Activated B cell treated with CpG ODN at 0.5 μM for 24 hours (primary cell): ENCODE measurements at regions not wholly inside any gene's neighbourhood (a gene's known extent, or its start where the extent isn't known, plus 50 kb on each side); places are given as distances from the start of the nearest gene placed in this dataset.

ENCODE experiments used
- ATAC-seq: fragments of 200-7000 bp; cut with Tn5 transposase; one replicate; pipeline ENCODE4 v1.10.0; 2021; ENCODE audit warnings: low read depth, mild to moderate bottlenecking, moderate library complexity
- CTCF ChIA-PET: fragments of 350-600 bp; sonication (Branson Sonifier 250); formaldehyde crosslinking; loops from one replicate; lab custom pipeline; 2021; ENCODE audit warnings: antibody characterized with exemption; lab: Charles Lee
- POLR2A ChIA-PET: fragments of 350-600 bp; sonication (Branson Sonifier 250); formaldehyde crosslinking; loops from one replicate; lab custom pipeline; 2021; ENCODE audit warnings: antibody characterized with exemption; lab: Charles Lee
- DNase-seq: peaks from one replicate; pipeline ENCODE4 v3.0.0; 2022
- H3K27ac Mint-ChIP-seq: one replicate; pipeline ENCODE4 v1.8.0; 2020; ENCODE audit warnings: mixed read lengths
- H3K27me3 Mint-ChIP-seq: one replicate; pipeline ENCODE4 v1.8.0; 2021; ENCODE audit warnings: mixed read lengths
- H3K36me3 Mint-ChIP-seq: one replicate; pipeline ENCODE4 v1.8.0; 2021; ENCODE audit warnings: low read depth, mixed read lengths
- H3K4me1 Mint-ChIP-seq: one replicate; pipeline ENCODE4 v1.8.0; 2021; ENCODE audit warnings: mixed read lengths
- H3K4me3 Mint-ChIP-seq: one replicate; pipeline ENCODE4 v1.8.0; 2020; ENCODE audit warnings: mild to moderate bottlenecking, mixed read lengths
- H3K9me3 Mint-ChIP-seq: one replicate; pipeline ENCODE4 v1.8.0; 2020; ENCODE audit warnings: mixed read lengths
- intact Hi-C: fragments of 100-400 bp; cut with micrococcal nuclease; formaldehyde crosslinking; loops from one replicate; pipeline ENCODE4 v1.15.1; 2024
- TF ChIP-seq, protein P1 (sequence below): fragments of 200-600 bp; IDR thresholded peaks from one replicate; pipeline ENCODE4 v1.8.0; 2022; ENCODE audit warnings: antibody characterized with exemption, mild to moderate bottlenecking

DNA sequence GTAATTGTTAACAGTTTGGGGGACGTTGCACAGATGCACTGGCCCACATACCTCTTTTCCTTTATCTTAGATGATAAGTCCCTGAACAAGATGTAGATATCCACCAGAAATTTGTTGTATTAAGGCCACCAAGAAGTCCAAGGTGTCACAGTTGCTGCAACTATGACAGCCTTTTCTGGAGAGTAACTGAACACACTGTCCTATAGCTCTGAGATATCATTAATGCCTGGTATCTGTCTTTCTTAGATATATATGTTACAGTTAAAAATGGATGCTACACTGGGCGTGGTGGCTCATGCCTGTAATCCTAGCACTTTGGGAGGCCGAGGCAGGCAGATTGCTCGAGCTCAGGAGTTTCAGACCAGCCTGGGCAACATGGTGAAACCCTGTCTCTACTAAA, 77.8 kb upstream of the PRDX4 start:
- ChIA-PET POLR2A (no interaction called here), CTCF (no interaction called here)
- no peak for ATAC-seq
- H3K36me3 Mint-ChIP-seq = no peaks in the 10 kb centered on the region
- intact Hi-C loops = no loop called here
- TF ChIP-seq, protein P1, sequence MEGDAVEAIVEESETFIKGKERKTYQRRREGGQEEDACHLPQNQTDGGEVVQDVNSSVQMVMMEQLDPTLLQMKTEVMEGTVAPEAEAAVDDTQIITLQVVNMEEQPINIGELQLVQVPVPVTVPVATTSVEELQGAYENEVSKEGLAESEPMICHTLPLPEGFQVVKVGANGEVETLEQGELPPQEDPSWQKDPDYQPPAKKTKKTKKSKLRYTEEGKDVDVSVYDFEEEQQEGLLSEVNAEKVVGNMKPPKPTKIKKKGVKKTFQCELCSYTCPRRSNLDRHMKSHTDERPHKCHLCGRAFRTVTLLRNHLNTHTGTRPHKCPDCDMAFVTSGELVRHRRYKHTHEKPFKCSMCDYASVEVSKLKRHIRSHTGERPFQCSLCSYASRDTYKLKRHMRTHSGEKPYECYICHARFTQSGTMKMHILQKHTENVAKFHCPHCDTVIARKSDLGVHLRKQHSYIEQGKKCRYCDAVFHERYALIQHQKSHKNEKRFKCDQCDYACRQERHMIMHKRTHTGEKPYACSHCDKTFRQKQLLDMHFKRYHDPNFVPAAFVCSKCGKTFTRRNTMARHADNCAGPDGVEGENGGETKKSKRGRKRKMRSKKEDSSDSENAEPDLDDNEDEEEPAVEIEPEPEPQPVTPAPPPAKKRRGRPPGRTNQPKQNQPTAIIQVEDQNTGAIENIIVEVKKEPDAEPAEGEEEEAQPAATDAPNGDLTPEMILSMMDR = no peak
- H3K4me1 Mint-ChIP-seq = no peaks in the 10 kb centered on the region
- no peak overlapping the region for H3K4me3 Mint-ChIP-seq
- H3K27ac Mint-ChIP-seq = no peak overlapping the region
- H3K27me3 Mint-ChIP-seq = no peaks in the 10 kb centered on the region
- H3K9me3 Mint-ChIP-seq = peaks cover 3% of the 10 kb centered on the region
- DNase-seq = no peak

GRCh38 chrX:23592741-23593140, 74.6 kb upstream of the PRDX4 start:
- Mint-ChIP-seq H3K9me3 (peaks cover 3% of the 10 kb centered on the region), H3K27ac (no peak overlapping the region), H3K27me3 (no peaks in the 10 kb centered on the region), H3K36me3 (no peaks in the 10 kb centered on the region), H3K4me1 (no peaks in the 10 kb centered on the region), H3K4me3 (no peak overlapping the region)
- TF ChIP-seq, protein P1 = no peak
- intact Hi-C loops = no loop called here
- no peak for ATAC-seq
- DNase-seq = no peak
- POLR2A ChIA-PET = no interaction called here
- CTCF ChIA-PET = no interaction called here

DNA sequence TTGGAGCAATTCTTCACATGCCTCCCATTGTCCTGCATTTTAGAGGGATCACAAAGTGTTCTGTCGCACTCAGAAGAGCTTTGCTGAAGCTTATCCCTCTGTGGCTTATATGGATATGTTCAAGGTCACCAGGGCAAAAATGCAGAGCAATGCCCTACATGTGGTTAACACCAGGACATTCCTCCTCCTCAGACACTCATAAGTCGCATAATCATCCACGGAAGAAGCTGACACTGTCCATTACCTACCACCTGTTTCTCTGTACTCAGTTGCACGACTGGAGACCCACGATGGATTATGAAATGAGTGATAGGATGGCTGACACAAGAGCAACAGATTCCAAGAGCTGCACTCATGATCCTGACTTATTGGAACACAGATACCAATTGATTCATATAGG, 68.7 kb upstream of the PRDX4 start:
- DNase-seq (no peak), ATAC-seq (no peak)
- no peak overlapping the region for H3K4me3 Mint-ChIP-seq
- intact Hi-C loops = no loop called here
- H3K27me3 Mint-ChIP-seq = no peaks in the 10 kb centered on the region
- TF ChIP-seq, protein P1 = no peak
- H3K36me3 Mint-ChIP-seq = no peaks in the 10 kb centered on the region
- H3K27ac Mint-ChIP-seq = no peak overlapping the region
- H3K9me3 Mint-ChIP-seq = no peaks in the 10 kb centered on the region
- ChIA-PET CTCF (no interaction called here), POLR2A (no interaction called here)
- H3K4me1 Mint-ChIP-seq = peaks cover 4% of the 10 kb centered on the region

- Mint-ChIP-seq H3K9me3 (no peaks in the 10 kb centered on the region), H3K27ac (no peak overlapping the region), H3K4me3 (no peak overlapping the region), H3K27me3 (no peaks in the 10 kb centered on the region), H3K4me1 (no peaks in the 10 kb centered on the region), H3K36me3 (no peaks in the 10 kb centered on the region)
- ChIA-PET CTCF (no interaction called here), POLR2A (no interaction called here)
- TF ChIP-seq, protein P1 = no peak
- ATAC-seq (no peak), DNase-seq (no peak)
- intact Hi-C loops = no loop called here
These were observed 63.8 kb upstream of the PRDX4 start for GRCh38 chrX:23603501-23603900.

DNA sequence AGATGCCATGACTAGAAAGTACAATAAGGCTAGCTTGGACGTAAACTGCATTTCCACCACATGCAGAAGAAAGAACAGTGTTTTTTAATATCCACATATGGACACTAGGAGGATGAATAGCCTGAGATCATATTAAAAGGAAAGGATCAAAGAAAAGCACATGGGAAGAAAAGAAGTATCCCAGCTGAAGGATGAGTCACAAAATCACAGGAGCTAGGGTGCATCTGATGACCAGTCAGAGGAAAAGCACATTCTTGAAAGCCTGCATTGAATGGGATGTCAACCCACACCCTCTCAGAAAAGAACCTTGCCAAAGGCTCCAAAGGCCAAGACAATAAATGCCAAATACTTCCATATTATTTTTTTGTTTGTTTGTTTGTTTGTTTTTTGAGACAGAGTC, 56.8 kb upstream of the PRDX4 start:
- Mint-ChIP-seq H3K27ac (no peak overlapping the region), H3K4me3 (no peak overlapping the region), H3K27me3 (no peaks in the 10 kb centered on the region), H3K9me3 (no peaks in the 10 kb centered on the region), H3K36me3 (no peaks in the 10 kb centered on the region), H3K4me1 (no peaks in the 10 kb centered on the region)
- ChIA-PET POLR2A (no interaction called here), CTCF (no interaction called here)
- intact Hi-C loops = no loop called here
- TF ChIP-seq, protein P1 = no peak
- DNase-seq = no peak
- ATAC-seq = no peak
